Activated CD4-positive, CD25-positive, alpha-beta regulatory T cell (primary cell): ENCODE measurements at regions not wholly inside any gene's neighbourhood (a gene's known extent, or its start where the extent isn't known, plus 50 kb on each side); places are given as distances from the start of the nearest gene placed in this dataset.

Experiments used
- DNase-seq, 4 experiments: peaks; one replicate each; lab custom pipeline; 2025; lab: John Stamatoyannopoulos, UW

DNA sequence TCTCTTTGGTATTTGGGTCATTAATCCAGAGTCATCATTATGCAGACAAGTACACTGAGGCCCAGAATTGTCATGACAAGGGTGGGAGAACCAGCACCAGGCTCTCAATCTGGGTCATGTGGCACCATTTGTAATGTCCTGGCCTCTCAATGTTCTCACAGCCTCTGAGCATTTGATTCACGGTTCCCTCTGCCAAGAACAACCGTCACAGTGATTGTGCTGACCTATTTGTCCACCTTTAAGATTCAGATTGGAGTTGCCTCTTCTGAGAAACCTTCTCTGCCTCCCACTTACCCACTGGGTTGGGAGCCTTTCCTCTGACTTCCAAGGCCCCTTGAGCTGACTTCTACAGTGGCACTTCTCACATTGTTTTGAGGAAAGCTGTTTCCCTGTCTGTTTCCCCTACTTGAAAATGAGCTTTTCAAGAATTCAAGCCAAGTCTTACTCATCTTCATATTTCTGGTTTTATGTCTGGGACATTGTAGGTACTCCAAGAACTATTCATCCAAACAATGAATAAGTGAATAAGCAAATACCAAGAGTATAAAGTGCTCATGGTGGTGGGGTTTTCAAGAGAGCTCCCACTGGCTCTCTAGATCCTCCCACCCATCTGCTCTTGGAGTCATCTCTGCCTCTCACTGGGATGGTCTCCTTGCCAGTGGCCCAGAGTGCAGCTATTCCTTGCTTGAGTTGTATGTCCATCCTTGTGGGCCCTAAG lies 126.4 kb upstream of the E2F8 start:
- no peak for DNase-seq

- no peak for DNase-seq
Measured at GRCh38 chr11:19365743-19366410, 125.1 kb upstream of the E2F8 start.

DNA sequence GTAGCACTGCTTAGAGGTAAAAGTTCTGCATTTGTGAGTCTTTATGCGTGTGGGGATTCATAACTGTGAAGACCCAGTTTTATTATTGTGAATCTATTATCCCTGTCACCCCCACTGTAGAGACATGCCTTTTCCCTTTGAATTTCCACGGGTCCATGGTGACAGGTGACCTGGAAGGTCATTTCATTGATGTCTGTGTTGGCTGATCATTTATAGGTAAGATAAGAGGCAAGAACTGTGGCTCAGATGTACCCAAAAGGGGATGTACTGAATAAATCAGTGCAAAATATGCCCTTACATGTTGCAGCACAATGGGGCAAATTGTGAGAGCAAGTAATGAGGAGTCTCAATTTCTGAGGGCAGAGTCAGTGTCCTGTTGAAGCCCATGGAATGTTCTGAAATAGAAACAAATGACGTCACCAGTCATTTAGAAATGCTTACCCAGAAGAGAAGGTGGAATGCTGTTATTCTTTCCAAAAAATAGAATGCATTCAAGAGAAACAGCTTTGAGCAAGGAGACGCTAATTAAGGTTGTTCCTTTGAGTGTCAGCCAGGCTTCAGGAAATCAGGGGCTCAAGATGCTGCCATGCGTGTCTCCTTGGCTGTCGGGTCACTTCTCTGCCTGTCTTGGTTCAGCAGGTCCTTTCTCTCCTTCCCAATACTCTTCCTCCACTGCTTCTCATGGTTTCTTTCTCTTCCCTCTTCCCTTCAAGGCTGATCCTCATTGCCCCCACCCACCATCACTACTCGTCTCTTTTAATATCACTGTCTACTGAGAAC lies 118.7 kb upstream of the E2F8 start:
- no peak for DNase-seq

DNA sequence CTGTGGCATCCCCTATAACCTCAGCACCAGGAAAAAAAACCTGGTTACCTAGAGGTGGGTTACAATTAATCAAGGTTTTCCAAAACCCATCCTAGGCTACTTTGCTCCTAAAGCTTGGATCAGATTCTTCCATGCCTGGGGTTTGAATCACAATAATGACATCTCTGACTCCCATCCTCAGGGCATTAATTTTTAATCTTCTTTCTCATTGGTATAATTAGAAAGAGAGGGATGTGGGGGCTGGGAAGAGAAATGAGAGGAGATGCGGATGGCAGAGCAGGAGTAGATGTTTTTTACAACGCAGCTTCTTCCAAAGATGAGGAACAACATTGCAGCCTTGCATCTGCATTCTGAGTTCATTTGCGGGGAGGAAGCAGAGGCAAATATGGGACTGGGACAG lies 117.2 kb upstream of the E2F8 start:
- DNase-seq: no peak

DNA sequence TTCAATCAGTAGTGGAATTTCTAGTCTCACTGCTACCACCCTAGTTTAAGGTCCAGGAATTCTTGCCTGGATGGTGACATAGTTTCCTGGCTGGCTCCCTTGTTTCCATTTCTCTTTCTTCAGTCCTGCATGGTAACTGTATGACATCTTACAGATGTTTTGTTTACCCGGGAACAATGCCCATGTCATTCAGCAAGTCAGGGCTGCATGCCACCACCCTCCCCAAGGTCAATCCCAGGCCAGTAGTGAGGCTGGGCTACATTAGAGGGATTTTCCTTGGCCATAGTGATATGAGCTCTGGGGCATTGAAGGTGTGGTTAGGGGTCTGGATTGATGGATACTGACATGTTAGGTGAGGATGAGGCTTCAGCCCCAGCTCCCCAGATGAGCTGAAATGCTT lies 114.9 kb upstream of the E2F8 start:
- no peak for DNase-seq

- no peak for DNase-seq
Measured at GRCh38 chr11:19353287-19353850, 112.6 kb upstream of the E2F8 start.

GRCh38 chr11:19352771-19353160 lies 112.0 kb upstream of the E2F8 start:
- DNase-seq: no peak

DNA sequence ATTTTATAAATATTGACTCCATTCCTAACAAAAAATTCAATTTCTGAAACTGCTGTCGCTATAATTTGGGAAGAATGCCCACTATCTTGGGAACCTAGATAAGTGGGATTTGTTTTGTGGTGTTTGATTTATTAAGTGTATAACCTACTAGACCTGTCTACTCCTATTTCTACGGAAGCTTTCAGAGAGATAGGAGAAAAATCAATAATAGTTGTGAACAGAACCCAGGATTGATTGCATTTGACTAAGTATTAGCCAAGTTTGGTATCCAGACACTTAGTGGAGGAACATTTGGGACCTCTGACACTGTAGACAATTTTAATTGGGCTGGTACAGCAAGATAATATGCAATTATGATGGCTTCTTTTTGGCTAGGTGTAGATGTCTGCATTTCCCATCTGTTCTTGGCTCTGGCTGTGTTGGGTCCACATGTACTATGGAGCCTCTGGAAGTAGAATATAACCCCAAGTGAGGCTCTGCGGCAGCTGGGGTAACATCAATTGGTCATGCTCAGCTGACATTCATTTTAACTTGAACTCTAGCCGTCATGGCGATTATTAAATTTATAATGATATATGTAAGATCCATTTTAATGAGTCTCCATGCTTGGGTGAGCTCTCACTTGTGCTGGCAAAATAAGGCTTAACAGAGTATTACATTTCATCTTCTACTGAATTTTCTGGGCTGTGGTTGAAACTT lies 111.5 kb upstream of the E2F8 start:
- no peak for DNase-seq

DNA sequence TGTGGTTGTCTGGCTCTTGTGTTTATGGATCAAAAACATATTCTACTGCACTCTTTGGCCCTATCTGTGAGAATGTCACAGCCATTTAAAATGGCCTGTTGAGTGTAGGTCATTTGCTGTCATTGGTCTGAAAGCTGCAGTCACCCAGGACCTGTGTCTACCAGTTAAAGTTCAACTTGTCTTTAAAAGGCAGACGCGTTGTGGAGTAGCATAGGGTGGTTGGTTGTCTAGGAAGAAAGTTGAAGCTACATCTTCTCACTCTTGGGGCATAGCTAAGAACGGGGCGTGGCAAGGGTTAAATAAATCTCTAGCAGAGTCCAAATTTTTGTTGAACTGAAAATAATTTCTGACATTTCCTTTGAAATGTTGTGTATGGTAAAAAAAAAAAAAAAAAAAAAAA lies 110.7 kb upstream of the E2F8 start:
- DNase-seq: no peak

DNA sequence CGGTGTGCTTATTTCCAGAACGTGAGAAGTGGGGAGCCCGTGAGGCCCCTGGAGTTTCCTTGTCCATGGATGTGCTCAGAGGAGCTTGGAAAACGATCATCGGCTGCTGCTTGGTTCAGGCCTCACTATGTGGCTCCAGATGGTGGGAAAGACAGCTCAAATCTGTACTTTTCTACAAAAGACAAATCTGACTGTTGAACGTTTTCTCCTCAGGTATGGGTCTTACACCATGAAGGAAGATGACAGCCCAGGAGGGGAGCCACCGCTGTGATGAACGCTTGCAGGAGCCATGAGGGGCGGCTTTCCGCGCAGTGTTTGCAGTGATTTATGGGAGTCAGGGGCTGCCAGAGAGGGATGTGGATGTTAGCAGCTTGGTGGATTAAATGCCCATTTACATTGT lies 109.4 kb upstream of the E2F8 start:
- no peak for DNase-seq

DNA sequence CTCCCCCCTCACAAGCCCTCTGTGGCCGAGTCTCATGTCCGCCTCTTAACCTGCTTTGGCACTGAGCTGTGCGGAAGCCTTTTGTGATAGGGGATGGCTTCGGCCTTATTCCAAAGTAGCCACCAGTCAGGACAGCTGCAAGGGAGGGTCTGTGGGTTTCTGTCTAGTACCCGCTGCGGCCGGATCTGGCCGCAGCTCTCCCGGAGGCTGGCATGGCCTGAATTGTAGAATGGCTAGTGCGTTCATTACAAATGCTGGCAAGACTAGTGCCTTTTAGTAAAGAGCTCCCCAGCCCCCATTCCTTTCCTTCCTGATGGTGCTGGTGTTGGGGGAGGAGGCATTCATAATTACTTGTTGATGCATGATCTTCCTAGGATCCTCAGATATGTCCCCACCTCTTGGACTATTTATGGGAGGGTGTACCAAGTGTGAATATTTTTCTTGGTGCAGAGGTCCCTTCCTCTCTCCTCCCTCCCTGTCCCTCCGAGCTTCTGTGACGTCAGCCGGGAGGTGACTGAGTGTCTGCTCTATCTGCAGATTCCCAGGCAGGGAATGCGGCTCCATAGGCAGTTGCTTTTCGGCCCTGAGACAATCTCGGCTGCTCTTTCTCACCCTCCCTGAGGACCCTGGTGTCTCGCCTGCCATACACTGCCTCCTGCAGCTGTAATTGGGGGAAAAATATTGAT lies 108.7 kb upstream of the E2F8 start:
- DNase-seq: no peak

DNA sequence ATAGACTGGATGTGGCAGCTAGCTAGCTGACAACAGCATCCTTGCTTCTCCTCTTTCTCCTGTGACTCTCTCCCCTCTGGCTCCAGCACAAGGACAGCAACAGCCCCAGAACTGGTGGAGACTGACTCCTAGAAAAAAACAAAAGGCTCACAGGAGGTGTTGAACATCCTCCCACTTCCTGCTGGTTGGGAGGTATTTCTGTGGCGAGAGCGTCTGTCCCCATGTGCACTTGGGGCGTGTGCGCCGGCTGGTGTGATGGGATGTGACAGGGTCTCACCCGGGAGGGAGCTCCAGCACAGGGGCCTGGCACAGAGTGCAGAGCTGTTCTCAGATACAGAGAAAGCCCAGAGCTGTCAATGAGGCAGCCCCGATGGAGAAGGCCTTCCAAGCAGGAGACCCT lies 107.2 kb upstream of the E2F8 start:
- DNase-seq: no peak

- no peak for DNase-seq
Measured at GRCh38 chr11:19345848-19346681, 105.3 kb upstream of the E2F8 start.

GRCh38 chr11:19345519-19345847 lies 104.7 kb upstream of the E2F8 start:
- no peak for DNase-seq

DNA sequence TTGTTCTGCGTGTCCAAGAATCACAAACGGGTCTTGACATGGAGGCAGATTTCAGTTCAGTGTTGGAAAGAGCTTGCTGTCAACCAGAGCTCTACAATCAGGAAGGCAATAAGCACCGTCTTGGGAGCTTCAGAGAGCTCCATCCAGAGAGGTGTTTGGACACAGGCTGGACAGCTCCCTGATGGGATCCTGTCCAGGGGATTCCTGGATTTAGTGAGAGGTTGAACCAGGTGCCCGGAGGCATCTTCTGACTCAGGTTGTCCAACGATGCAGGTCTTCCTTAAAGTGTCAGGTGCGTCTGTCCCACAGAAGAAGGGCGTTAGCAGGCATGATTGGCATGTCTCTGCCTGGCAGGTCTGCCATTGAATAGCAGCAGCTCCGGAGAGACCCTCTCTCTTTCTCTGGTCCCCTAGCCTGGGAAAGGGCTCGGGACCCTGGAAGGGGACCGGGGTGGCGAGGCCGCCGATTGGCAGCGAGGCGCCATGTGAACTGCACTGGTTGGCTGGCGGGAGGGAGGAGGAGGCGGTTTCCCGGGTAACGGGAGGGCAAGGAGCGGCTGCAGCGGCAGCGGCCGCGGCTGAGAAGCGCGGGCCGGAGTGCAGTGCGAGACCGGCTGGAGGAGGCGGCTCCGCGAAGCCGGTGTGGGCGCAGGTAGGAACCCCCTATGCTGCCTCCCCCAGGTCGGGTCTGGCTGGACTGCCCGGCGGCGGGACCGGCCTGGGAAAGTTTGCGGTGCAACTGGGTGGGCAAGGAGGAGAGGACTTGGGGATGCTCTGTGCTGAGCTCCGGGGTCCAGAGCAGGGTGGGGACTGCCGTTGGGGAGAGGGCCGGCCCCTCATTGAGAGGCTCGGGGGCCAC lies 104.1 kb upstream of the E2F8 start:
- DNase-seq: no peak

GRCh38 chr11:19342036-19342435 lies 101.3 kb upstream of the E2F8 start:
- DNase-seq: no peak

DNA sequence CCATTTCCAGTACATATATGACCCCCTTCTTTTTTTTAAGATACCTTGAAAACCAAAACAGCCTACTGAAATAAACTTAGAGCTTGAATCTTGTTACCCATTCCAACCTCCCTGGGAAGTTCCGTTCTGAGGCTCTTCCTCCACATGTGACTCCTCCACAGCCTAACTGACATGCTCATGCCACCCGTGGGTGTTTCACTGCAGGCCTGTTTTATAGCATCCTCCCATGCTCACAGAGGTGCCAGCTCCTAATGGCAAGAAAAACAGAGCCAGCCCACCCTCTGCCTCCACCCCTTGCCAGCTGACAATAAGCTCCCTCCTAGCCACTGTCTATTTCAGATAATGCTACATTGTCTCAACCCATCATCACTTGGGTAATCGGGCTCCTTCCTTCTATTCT lies 97.6 kb upstream of the E2F8 start:
- DNase-seq: no peak

DNA sequence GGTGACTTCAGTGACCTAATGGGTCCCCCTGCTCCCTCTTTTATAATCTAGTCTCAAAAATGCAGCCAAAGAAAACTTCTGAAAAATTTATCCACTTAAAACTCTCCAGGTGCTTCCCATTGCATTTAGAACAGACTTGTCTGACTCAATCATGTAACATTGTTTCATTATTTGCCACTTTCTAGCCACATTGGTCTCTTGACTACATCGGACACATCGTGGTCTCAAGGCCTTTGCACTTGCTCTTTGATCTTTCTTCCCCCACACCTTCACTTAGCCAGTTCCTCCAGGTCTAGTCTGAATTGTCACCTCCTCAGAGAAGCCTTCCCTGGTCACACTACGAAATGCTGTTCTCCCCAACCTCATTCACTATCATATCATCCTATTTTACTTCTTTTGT lies 97.0 kb upstream of the E2F8 start:
- no peak for DNase-seq

GRCh38 chr11:19336331-19336730 lies 95.6 kb upstream of the E2F8 start:
- DNase-seq: no peak

DNA sequence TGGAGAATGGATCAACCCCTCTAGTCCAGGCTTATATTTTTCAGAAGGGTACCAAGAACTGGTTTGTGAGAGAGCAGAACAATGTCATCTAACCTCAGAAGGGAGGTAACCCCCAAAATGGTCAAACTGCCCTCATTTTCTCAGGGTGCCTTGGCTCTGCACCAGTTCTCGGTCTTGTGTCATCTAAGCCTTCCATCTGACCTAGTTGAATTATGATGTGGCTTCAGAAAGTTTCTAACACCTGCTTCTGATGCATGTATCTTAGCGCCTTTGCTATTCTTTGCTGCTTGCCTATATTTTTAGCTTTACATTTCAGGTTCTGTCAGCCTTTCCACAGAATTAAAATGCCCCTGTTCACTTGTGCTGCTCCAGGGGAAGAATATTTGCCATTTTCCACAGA lies 91.7 kb upstream of the E2F8 start:
- no peak for DNase-seq
